ENCODE measurements at regions not wholly inside any gene's neighbourhood (a gene's known extent, or its start where the extent isn't known, plus 50 kb on each side); places are given as distances from the start of the nearest gene placed in this dataset.

DNA sequence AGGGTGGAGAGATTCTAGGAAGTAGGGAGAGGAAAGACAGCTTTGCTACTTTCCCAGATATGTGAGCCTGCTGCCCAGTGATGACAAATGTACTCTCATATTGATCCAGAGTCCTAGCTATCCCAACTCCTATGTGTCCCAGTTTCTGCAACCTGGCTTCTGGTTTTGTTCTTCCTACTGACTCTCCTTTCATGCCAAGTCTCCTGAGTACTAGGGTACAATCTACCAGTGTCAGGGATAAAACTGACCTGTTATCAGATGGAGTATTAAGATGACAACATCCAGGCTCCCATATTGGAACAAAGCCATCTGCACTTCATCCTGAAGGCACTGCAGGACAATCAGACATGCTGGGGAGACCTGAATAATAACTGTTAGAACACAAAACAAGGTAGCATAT is 233.7 kb upstream of the PHYHIPL start:
- H3K4me1 ChIP-seq (ENCODE audit: control insufficient read depth, insufficient read depth, low read length), result no peaks in the 10 kb centered on the region
- H4K5ac ChIP-seq (ENCODE audit: low read depth, low read length), result no peak overlapping the region
- no peak overlapping the region for H2AK5ac ChIP-seq (ENCODE audit: low read depth, low read length)
- H3K14ac ChIP-seq (replicated peaks; ENCODE audit: low read depth, low read length), result no peak overlapping the region
- no peak overlapping the region for H2AFZ ChIP-seq (replicated peaks; ENCODE audit: low read length, poor library complexity)
- H3K27me3 ChIP-seq (ENCODE audit: control insufficient read depth, insufficient read depth, low read length), result peaks cover 12% of the 10 kb centered on the region
- no peak overlapping the region for H3K9ac ChIP-seq (ENCODE audit: low read depth, low read length)
- in situ Hi-C loops (cut with MboI; ENCODE audit: low sequenced_read_pairs), result no loop called here
- H4K91ac ChIP-seq (ENCODE audit: insufficient read depth, low read depth, low read length), result no peak overlapping the region
- H3K79me1 ChIP-seq (ENCODE audit: low read depth in 1 of 2, low read length in 2 of 2), result no peaks in the 10 kb centered on the region
- H4K8ac ChIP-seq (ENCODE audit: low read depth in 2 of 2, low read length in 2 of 2), result no peak overlapping the region
- TF ChIP-seq POLR2A (IDR thresholded peaks at IDR 0.05; ENCODE audit: low read depth, low read length) (no peak), CHD1 (IDR thresholded peaks at IDR 0.05; ENCODE audit: low read depth, low read length) (no peak), MAFK (IDR thresholded peaks at IDR 0.05; ENCODE audit: low read depth, low read length) (no peak), MXI1 (IDR thresholded peaks at IDR 0.05; ENCODE audit: borderline replicate concordance, low read depth, low read length) (no peak), FOS (IDR thresholded peaks at IDR 0.05; ENCODE audit: low read depth, low read length) (no peak), RFX5 (IDR thresholded peaks at IDR 0.05; ENCODE audit: low read depth, low read length) (no peak), NFE2L2 (IDR thresholded peaks at IDR 0.05; ENCODE audit: low read depth, low read length) (no peak), SMC3 (IDR thresholded peaks at IDR 0.05; ENCODE audit: low read depth, low read length) (no peak), USF2 (IDR thresholded peaks at IDR 0.05; ENCODE audit: low read depth, low read length) (no peak), BHLHE40 (IDR thresholded peaks at IDR 0.05; ENCODE audit: low read depth, low read length) (no peak), CEBPB (IDR thresholded peaks at IDR 0.05; ENCODE audit: low read depth, low read length) (no peak)
- intact Hi-C loops (cut with micrococcal nuclease), result no loop called here
- ATAC-seq (ENCODE audit: low read depth) (no peak), DNase-seq (no peak)
- no peak overlapping the region for H2BK120ac ChIP-seq (ENCODE audit: low read depth, low read length)
- no TSS peak for BruUV-seq (replicated peaks)
- no peak overlapping the region for H3K18ac ChIP-seq (ENCODE audit: low read depth, low read length)
- no peak overlapping the region for H2AK9ac ChIP-seq (replicated peaks; ENCODE audit: low read depth, low read length, poor library complexity)
- no peak overlapping the region for H3K56ac ChIP-seq (ENCODE audit: extremely low read depth, insufficient read depth, low read length)
- H3K9me3 ChIP-seq (ENCODE audit: control insufficient read depth, insufficient read depth, low read length), result no peaks in the 10 kb centered on the region
- ChIA-PET POLR2A (ENCODE audit: unreplicated experiment) (no interaction called here), CTCF (interaction anchor here (0.5 kb wide), 1 partner anchor 481 kb away, joined by 4 read pairs; no protein-coding TSS in a partner anchor)
- no peak overlapping the region for H3K23ac ChIP-seq (ENCODE audit: low read depth, low read length)
- dilution Hi-C loops (cut with HindIII; ENCODE audit: low sequenced_read_pairs, unreplicated experiment), result no loop called here
- H2BK15ac ChIP-seq (ENCODE audit: low read depth, low read length), result no peak overlapping the region
- no peaks in the 10 kb centered on the region for H3K36me3 ChIP-seq (ENCODE audit: control insufficient read depth, insufficient read depth, low read length)
- H4K20me1 ChIP-seq (ENCODE audit: insufficient read depth, low read length), result no peaks in the 10 kb centered on the region
- H3K4me3 ChIP-seq (ENCODE audit: insufficient read depth, low read depth, low read length), result no peak overlapping the region
- H3K9me1 ChIP-seq (ENCODE audit: insufficient read depth, low read length), result no peaks in the 10 kb centered on the region
- H3K27ac ChIP-seq (ENCODE audit: insufficient read depth, low read length), result no peak overlapping the region
- H2BK20ac ChIP-seq (ENCODE audit: low read depth, low read length), result no peak overlapping the region
- H2BK5ac ChIP-seq (ENCODE audit: low read depth, low read length, poor library complexity, severe bottlenecking), result no peak overlapping the region
- no peak overlapping the region for H3K4me2 ChIP-seq (ENCODE audit: low read depth, low read length)
- H3K4ac ChIP-seq (ENCODE audit: low read depth, low read length), result no peak overlapping the region
